HG03108 (cell line): ENCODE measurements at regions not wholly inside any gene's neighbourhood (a gene's known extent, or its start where the extent isn't known, plus 50 kb on each side); places are given as distances from the start of the nearest gene placed in this dataset.

Experiments
- ATAC-seq: cut with Tn5 transposase; IDR thresholded peaks from one replicate; pipeline ENCODE4 v1.9.1; 2021; ENCODE audit warnings: moderate library complexity; ENCODE audit not compliant: unreplicated experiment

- no peak for ATAC-seq
Observed at GRCh38 chr4:181258569-181258968, 984.6 kb upstream of the TENM3 start.

GRCh38 chr4:181259081-181259709 is 984.0 kb upstream of the TENM3 start:
- ATAC-seq, result no peak

GRCh38 chr4:181261279-181261678 is 981.9 kb upstream of the TENM3 start:
- no peak for ATAC-seq

GRCh38 chr4:181264893-181265292 is 978.3 kb upstream of the TENM3 start:
- no peak for ATAC-seq

- no peak for ATAC-seq
Observed at GRCh38 chr4:181265370-181265769, 977.8 kb upstream of the TENM3 start.

GRCh38 chr4:181271116-181271640 is 972.0 kb upstream of the TENM3 start:
- no peak for ATAC-seq

- ATAC-seq, result no peak
Observed at GRCh38 chr4:181272422-181272821, 970.8 kb upstream of the TENM3 start.

GRCh38 chr4:181278941-181279340 is 964.3 kb upstream of the TENM3 start:
- no peak for ATAC-seq

- no peak for ATAC-seq
Observed at GRCh38 chr4:181281451-181281850, 961.8 kb upstream of the TENM3 start.

GRCh38 chr4:181289198-181289597 is 954.0 kb upstream of the TENM3 start:
- ATAC-seq, result no peak

- ATAC-seq, result no peak
Observed at GRCh38 chr4:181291615-181292014, 951.6 kb upstream of the TENM3 start.

GRCh38 chr4:181293014-181293413 is 950.2 kb upstream of the TENM3 start:
- ATAC-seq, result no peak

- no peak for ATAC-seq
Observed at GRCh38 chr4:181293541-181293940, 949.7 kb upstream of the TENM3 start.

GRCh38 chr4:181294421-181294820 is 948.8 kb upstream of the TENM3 start:
- no peak for ATAC-seq

GRCh38 chr4:181301735-181302710 is 941.2 kb upstream of the TENM3 start:
- no peak for ATAC-seq

GRCh38 chr4:181307824-181308223 is 935.4 kb upstream of the TENM3 start:
- ATAC-seq, result no peak

- no peak for ATAC-seq
Observed at GRCh38 chr4:181308476-181309312, 934.5 kb upstream of the TENM3 start.

GRCh38 chr4:181312066-181312465 is 931.1 kb upstream of the TENM3 start:
- ATAC-seq, result no peak

GRCh38 chr4:181319629-181320028 is 923.6 kb upstream of the TENM3 start:
- ATAC-seq, result no peak

GRCh38 chr4:181323061-181323460 is 920.1 kb upstream of the TENM3 start:
- no peak for ATAC-seq

GRCh38 chr4:181330654-181331201 is 912.5 kb upstream of the TENM3 start:
- no peak for ATAC-seq
